ENCODE measurements at regions not wholly inside any gene's neighbourhood (a gene's known extent, or its start where the extent isn't known, plus 50 kb on each side); places are given as distances from the start of the nearest gene placed in this dataset.

DNA sequence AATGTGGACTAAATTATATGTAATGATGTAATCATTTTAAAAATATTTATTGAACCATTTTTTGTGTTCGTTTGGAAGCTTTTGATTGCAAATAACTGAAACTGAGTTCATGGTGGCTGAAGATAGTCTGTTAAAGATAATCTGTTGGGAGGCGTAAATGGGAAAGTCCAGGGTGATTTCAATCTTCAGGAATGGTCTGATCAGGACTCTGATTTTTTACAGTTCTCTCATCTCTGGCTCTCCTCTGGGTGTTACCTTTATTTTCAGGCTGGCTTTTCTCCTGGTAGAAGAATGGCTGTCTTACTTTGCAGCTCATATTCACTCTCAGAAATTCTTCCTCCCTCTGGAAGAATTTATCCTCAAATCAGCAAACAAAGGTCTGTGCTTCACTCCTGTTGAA is 199.0 kb upstream of the LEF1 start:
- TF ChIP-seq, protein P1, sequence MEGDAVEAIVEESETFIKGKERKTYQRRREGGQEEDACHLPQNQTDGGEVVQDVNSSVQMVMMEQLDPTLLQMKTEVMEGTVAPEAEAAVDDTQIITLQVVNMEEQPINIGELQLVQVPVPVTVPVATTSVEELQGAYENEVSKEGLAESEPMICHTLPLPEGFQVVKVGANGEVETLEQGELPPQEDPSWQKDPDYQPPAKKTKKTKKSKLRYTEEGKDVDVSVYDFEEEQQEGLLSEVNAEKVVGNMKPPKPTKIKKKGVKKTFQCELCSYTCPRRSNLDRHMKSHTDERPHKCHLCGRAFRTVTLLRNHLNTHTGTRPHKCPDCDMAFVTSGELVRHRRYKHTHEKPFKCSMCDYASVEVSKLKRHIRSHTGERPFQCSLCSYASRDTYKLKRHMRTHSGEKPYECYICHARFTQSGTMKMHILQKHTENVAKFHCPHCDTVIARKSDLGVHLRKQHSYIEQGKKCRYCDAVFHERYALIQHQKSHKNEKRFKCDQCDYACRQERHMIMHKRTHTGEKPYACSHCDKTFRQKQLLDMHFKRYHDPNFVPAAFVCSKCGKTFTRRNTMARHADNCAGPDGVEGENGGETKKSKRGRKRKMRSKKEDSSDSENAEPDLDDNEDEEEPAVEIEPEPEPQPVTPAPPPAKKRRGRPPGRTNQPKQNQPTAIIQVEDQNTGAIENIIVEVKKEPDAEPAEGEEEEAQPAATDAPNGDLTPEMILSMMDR (conservative IDR thresholded peaks at IDR 0.05), result no peak
- H3K27ac ChIP-seq, result peak overlapping the region; percentile 20; the same call in 1 of the 2 replicates

DNA sequence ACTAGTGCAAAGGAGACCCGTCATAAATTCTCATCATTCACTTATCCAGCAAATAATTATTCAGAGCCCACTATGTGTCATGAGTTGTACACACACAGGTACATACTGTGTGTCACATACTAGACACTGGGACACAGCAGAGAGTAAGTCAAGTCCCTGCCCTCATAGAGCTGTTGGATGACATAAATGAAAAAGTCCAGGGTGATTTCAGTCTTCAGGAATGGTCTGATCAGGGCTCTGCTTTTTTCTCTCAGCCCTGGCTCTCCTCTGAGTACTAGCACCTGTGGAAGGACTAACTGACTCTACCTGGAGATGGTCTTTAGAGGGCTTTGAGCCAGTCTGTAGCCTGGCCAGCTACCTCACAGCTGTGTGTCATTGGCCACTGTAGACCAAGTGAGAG is 198.0 kb upstream of the LEF1 start:
- TF ChIP-seq, protein P1 (conservative IDR thresholded peaks at IDR 0.05), result no peak

DNA sequence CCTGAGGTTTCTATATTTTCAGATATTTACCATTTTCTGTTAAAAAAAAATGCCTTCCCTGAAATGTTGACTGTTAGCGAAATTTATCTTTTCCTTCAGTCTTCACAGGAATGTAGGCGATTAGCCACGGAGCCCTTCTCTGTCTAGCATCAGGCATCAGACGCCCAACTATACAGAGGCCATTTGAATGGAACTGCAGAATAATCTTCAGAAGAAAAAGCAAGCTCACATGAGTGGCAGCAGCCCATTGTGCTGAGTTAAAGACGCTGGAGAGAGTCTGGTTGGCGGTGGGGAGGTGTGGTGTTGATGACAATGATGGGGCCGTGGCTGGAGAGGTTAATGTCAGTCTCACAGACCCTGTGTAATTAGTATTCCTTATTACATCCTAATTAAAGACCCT is 196.8 kb upstream of the LEF1 start:
- TF ChIP-seq, protein P1 (conservative IDR thresholded peaks at IDR 0.05), result no peak
- no peak overlapping the region for H3K27ac ChIP-seq

More for the DNA sequence above, 198.0 kb upstream of the LEF1 start:
- H3K27ac ChIP-seq, result no peak overlapping the region

DNA sequence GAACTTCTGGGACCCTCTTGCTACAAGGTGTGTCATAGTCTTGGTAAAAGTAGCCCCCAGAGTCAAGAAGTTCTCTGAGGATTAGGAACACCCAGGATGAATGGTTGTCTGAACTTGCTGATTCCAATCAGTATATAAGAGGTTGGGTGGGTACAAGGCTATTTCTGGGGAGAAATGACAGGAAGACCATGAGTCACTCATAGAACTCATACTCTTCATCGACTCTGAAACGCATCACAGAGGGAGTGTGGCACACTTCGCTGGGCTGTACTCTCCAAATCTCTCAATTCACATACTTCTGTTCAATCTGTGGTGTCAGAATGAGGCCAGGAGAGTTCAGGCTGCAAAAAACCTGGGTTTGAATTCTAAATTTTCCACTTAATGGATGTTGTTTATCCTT is 193.2 kb upstream of the LEF1 start:
- H3K27ac ChIP-seq, result peak overlapping the region; percentile 23; the same call in 1 of the 2 replicates
- TF ChIP-seq, protein P1 (conservative IDR thresholded peaks at IDR 0.05), result no peak

DNA sequence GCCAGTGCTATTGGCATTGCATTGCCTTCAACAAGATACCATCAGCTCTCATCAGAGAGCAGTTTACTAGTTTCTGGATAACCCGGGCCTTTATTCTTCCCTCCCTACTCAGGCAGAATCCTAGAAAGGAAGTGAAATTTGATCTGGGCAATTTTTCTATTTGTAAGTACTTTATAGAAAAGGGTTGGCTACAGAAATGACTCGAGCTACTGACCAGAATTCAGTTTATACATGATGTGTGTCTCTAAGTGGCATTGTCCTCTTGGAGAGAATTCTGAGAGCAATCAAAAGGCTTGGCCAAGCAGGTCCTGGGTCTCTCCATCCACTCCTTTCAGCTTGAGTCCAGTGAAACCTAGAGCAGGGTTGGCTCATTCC is 192.7 kb upstream of the LEF1 start:
- peak overlapping the region; percentile 23; the same call in 1 of the 2 replicates for H3K27ac ChIP-seq

DNA sequence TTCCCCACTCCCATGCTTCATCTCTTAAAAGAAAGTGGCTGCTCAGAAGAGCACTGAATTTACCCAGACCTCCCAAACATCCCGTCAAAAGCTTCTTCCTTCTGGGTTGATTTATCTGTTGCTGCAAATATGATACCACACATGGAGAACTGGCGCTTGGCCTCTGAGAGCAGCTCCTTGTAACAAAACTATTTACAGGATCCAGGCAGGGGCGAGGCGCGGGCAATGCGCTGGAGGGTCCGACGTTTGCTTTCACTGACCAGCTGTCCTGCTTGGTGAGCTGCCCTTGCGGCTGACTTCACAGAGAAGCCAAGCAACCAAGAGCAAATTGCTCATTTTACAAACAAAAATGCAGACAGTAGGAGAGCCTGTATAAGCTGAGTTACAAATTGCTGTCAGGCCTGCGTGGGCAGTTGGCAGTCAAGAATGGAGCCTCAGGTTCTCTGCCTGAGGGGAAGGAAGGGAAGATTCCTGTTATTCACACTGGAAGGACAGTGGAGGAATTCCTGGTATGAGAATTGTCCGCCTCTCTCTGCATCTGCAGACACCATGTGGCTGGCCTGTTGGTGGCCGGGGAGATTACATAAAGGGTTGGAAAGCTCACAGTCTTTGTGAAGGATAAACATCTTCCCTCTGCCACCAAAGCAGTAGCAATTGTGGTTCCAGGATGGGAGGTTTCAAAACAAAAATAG is 192.2 kb upstream of the LEF1 start:
- TF ChIP-seq, protein P1 (conservative IDR thresholded peaks at IDR 0.05), result no peak
- peak overlapping the region; percentile 23; the same call in 1 of the 2 replicates for H3K27ac ChIP-seq

More for the DNA sequence above, 192.7 kb upstream of the LEF1 start:
- TF ChIP-seq, protein P1 (conservative IDR thresholded peaks at IDR 0.05), result no peak

DNA sequence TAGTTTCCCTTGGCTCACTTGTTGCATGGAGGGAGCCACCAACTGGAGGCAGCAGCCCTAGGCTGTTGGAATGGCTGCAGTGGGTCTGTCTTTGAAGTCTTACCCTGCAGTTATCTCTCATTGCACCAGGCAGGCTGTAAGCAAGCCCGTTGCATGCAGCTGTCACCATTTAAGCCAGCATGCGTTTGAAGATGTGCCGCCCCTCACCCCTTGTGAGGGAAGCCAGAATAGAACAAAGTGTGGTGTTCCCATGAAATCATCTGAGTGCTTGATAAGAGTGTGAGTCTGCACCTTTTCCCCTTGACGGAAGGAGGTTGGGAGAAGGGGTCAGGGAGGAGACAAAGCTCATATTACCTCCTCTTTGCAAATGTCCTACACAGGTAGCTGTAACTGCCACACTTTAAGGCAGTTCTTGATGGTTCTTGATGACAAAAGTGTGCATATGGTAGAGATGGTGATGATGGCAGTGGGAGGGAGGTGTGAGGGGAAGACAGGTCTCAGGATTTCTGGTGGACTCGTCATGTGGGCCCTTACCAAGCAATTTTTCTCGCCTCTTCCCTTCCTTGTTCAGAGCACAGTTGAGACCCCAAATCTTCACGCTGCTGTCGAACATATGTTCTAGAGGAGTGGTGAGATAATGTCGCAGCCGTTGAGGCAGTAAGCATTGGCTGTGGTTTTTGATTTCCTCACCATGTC is 191.4 kb upstream of the LEF1 start:
- peak overlapping the region; percentile 23; the same call in 1 of the 2 replicates for H3K27ac ChIP-seq
- TF ChIP-seq, protein P1 (conservative IDR thresholded peaks at IDR 0.05), result no peak
